CD4-positive, alpha-beta T cell (primary cell): ENCODE measurements at regions not wholly inside any gene's neighbourhood (a gene's known extent, or its start where the extent isn't known, plus 50 kb on each side); places are given as distances from the start of the nearest gene placed in this dataset.

Experiments
- ATAC-seq: fragments of 200-7000 bp; cut with Tn5 transposase; one replicate; pipeline ENCODE4 v1.10.0; 2022; ENCODE audit warnings: mild to moderate bottlenecking; ENCODE audit not compliant: poor library complexity
- CTCF ChIA-PET: fragments of 350-600 bp; sonication (Branson Sonifier 250); formaldehyde crosslinking; loops from one replicate; lab custom pipeline; 2021; ENCODE audit warnings: antibody characterized with exemption, inconsistent platforms; lab: Charles Lee
- POLR2A ChIA-PET: fragments of 350-600 bp; sonication (Branson Sonifier 250); formaldehyde crosslinking; loops from one replicate; lab custom pipeline; 2021; ENCODE audit warnings: antibody characterized with exemption, inconsistent platforms; lab: Charles Lee
- DNase-seq, 14 experiments: peaks; one replicate each; pipeline ENCODE4 v3.0.0-alpha.2; 2013 to 2020; ENCODE audit warnings: mixed read lengths in 2 of 14
- H3K27ac ChIP-seq, 2 donors: one replicate each; pipeline versions ENCODE4 v1.5.1 to v1.7.0; 2013; ENCODE audit warnings: low read length in 2 of 2, low read depth in 1 of 2, mild to moderate bottlenecking in 1 of 2
- H3K27me3 ChIP-seq, 2 experiments: 1 replicate in 1 of 2; 2 replicates in 1 of 2; pipeline versions ENCODE4 v1.6.1 to v1.7.0; 2013; ENCODE audit warnings: low read length in 2 of 2, control low read depth in 1 of 2, mild to moderate bottlenecking in 1 of 2, moderate library complexity in 1 of 2; ENCODE audit not compliant: insufficient read depth in 2 of 2, control insufficient read depth in 1 of 2
- H3K36me3 ChIP-seq: one replicate; pipeline ENCODE4 v1.6.1; 2013; ENCODE audit warnings: low read length, control low read depth; ENCODE audit not compliant: insufficient read depth
- H3K4me1 ChIP-seq: one replicate; pipeline ENCODE4 v1.6.1; 2013; ENCODE audit warnings: low read length, control low read depth; ENCODE audit not compliant: insufficient read depth
- H3K4me3 ChIP-seq: one replicate; pipeline ENCODE4 v1.5.1; 2013; ENCODE audit warnings: mild to moderate bottlenecking, low read length, moderate library complexity
- H3K9me3 ChIP-seq, 2 experiments: 1 replicate in 1 of 2; 2 replicates in 1 of 2; pipeline versions ENCODE4 v1.6.1 to v1.7.0; 2013; ENCODE audit warnings: low read length in 2 of 2, mild to moderate bottlenecking in 2 of 2, control low read depth in 1 of 2, moderate library complexity in 1 of 2; ENCODE audit not compliant: control insufficient read depth in 1 of 2, insufficient read depth in 1 of 2
- H3K27ac Mint-ChIP-seq: one replicate; pipeline ENCODE4 v1.8.0; 2020; ENCODE audit warnings: mixed read lengths
- H3K27me3 Mint-ChIP-seq: one replicate; pipeline ENCODE4 v1.8.0; 2021; ENCODE audit warnings: mixed read lengths
- H3K36me3 Mint-ChIP-seq: one replicate; pipeline ENCODE4 v1.8.0; 2021; ENCODE audit warnings: low read depth, mixed read lengths
- H3K4me1 Mint-ChIP-seq: one replicate; pipeline ENCODE4 v1.8.0; 2021; ENCODE audit warnings: low read depth, mixed read lengths
- H3K4me3 Mint-ChIP-seq: one replicate; pipeline ENCODE4 v1.8.0; 2020; ENCODE audit warnings: mild to moderate bottlenecking, mixed read lengths
- H3K9me3 Mint-ChIP-seq: one replicate; pipeline ENCODE4 v1.8.0; 2020; ENCODE audit warnings: mixed read lengths
- intact Hi-C, 2 experiments: fragments of 100-400 bp; cut with DNase I in 1 of 2; cut with micrococcal nuclease in 1 of 2; formaldehyde crosslinking; loops; one replicate each; pipeline versions ENCODE4 v1.15.1 to v1.9.0; 2023 to 2025; cut with DNase I, micrococcal nuclease
- TF ChIP-seq, protein P1 (sequence below): fragments of 200-600 bp; IDR thresholded peaks from one replicate; pipeline ENCODE4 v1.8.0; 2022; ENCODE audit warnings: antibody characterized with exemption, mild to moderate bottlenecking

- ATAC-seq: no peak
- no peak for DNase-seq
- Histone ChIP-seq H3K27ac (no peak overlapping the region), H3K4me3 (no peak overlapping the region), H3K36me3 (no peaks in the 10 kb centered on the region), H3K4me1 (no peaks in the 10 kb centered on the region), H3K9me3 (no peaks in the 10 kb centered on the region), H3K27me3 (no peaks in the 10 kb centered on the region)
- no peaks in the 10 kb centered on the region for H3K27me3 Mint-ChIP-seq
- ChIA-PET POLR2A (interaction anchor here (0.7 kb wide), 1 partner anchor 276 kb away, joined by 4 read pairs; no protein-coding TSS in a partner anchor), CTCF (no interaction called here)
- intact Hi-C loops: no loop called here
- no peaks in the 10 kb centered on the region for H3K4me1 Mint-ChIP-seq
- no peaks in the 10 kb centered on the region for H3K36me3 Mint-ChIP-seq
- H3K4me3 Mint-ChIP-seq: no peak overlapping the region
- TF ChIP-seq, protein P1, sequence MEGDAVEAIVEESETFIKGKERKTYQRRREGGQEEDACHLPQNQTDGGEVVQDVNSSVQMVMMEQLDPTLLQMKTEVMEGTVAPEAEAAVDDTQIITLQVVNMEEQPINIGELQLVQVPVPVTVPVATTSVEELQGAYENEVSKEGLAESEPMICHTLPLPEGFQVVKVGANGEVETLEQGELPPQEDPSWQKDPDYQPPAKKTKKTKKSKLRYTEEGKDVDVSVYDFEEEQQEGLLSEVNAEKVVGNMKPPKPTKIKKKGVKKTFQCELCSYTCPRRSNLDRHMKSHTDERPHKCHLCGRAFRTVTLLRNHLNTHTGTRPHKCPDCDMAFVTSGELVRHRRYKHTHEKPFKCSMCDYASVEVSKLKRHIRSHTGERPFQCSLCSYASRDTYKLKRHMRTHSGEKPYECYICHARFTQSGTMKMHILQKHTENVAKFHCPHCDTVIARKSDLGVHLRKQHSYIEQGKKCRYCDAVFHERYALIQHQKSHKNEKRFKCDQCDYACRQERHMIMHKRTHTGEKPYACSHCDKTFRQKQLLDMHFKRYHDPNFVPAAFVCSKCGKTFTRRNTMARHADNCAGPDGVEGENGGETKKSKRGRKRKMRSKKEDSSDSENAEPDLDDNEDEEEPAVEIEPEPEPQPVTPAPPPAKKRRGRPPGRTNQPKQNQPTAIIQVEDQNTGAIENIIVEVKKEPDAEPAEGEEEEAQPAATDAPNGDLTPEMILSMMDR: no peak
- no peak overlapping the region for H3K27ac Mint-ChIP-seq
- no peaks in the 10 kb centered on the region for H3K9me3 Mint-ChIP-seq
Observed at GRCh38 chr15:95825208-95825607, 505.3 kb upstream of the NR2F2 start.

GRCh38 chr15:95825671-95826411, 504.7 kb upstream of the NR2F2 start:
- Mint-ChIP-seq H3K9me3 (no peaks in the 10 kb centered on the region), H3K27me3 (no peaks in the 10 kb centered on the region), H3K4me3 (no peak overlapping the region), H3K27ac (no peak overlapping the region), H3K36me3 (no peaks in the 10 kb centered on the region), H3K4me1 (no peaks in the 10 kb centered on the region)
- intact Hi-C loops: no loop called here
- H3K9me3 ChIP-seq: no peaks in the 10 kb centered on the region
- no peaks in the 10 kb centered on the region for H3K36me3 ChIP-seq
- no peak overlapping the region for H3K27ac ChIP-seq
- DNase-seq (no peak), ATAC-seq (no peak)
- CTCF ChIA-PET: no interaction called here
- TF ChIP-seq, protein P1: no peak
- POLR2A ChIA-PET: interaction anchor here (0.7 kb wide), 1 partner anchor 275 kb away, joined by 4 read pairs; no protein-coding TSS in a partner anchor
- no peaks in the 10 kb centered on the region for H3K4me1 ChIP-seq
- no peak overlapping the region for H3K4me3 ChIP-seq
- no peaks in the 10 kb centered on the region for H3K27me3 ChIP-seq

DNA sequence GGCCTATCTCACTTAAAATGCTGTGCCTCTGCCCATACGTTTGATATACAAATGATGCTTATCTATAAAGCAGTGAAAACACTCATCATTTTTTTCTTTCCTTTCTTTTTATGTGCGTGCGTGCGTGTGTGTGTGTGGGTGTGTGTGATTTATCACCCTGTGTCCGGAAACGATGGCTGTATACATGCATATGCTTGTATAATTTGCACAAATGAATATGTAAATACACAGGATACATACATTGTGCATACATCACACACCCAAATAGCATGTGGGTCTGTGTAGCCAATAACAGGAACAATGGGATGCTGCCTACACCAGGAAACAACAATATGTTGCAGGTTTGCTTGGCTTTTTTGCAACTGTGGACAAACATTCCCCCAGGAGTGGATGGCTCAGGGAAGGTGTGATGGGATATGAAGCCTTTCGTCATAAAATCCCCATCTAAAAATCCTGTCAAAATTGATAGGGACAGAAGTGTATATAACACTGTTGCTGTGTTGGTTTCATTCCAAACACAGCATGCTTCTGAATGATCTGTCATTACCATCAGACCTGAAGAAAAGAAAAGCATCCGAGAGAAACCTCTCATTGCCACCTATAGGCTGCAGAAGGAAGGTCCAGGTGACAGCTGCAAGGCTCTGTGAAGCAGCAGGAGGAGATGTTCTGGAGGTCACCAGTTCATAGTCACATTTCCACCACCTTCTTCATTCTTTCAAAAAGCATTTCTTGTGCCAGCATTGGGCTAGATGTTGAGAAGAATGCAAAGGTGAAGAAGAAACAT, 503.9 kb upstream of the NR2F2 start:
- no peak overlapping the region for H3K27ac Mint-ChIP-seq
- H3K36me3 ChIP-seq: no peaks in the 10 kb centered on the region
- no peak overlapping the region for H3K27ac ChIP-seq
- no peaks in the 10 kb centered on the region for H3K27me3 Mint-ChIP-seq
- H3K4me1 ChIP-seq: no peaks in the 10 kb centered on the region
- no peaks in the 10 kb centered on the region for H3K9me3 Mint-ChIP-seq
- H3K4me3 ChIP-seq: no peak overlapping the region
- no peaks in the 10 kb centered on the region for H3K4me1 Mint-ChIP-seq
- intact Hi-C loops: no loop called here
- H3K9me3 ChIP-seq: no peaks in the 10 kb centered on the region
- H3K36me3 Mint-ChIP-seq: no peaks in the 10 kb centered on the region
- ChIA-PET POLR2A (no interaction called here), CTCF (no interaction called here)
- H3K4me3 Mint-ChIP-seq: no peak overlapping the region
- ATAC-seq (no peak), DNase-seq (peak in 3 of 14 experiments; percentile 16 to 25 (median 21))
- TF ChIP-seq, protein P1: no peak
- H3K27me3 ChIP-seq: no peaks in the 10 kb centered on the region
